ENCODE measurements at regions not wholly inside any gene's neighbourhood (a gene's known extent, or its start where the extent isn't known, plus 50 kb on each side); places are given as distances from the start of the nearest gene placed in this dataset.

DNA sequence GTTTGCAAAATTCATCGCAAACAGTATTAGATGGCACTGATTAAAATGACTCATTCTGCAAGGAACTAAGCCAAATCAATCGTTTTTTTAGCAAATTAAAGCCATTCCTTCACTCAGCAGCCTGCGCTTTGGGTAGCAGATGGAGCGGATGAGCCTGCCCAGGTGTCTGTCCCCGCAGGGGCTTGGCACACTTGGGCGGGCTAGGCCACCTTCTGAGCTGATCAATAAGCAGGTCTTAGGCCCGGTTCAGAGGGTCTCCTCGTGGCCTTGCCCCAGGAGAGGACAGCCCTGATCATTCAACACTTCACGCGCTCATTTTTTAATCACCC lies 78.0 kb upstream of the FCN1 start:
- Histone ChIP-seq H3K27ac (ENCODE audit: low read depth, low read length) (no peak overlapping the region), H3K27me3 (ENCODE audit: control insufficient read depth, insufficient read depth, low read length) (no peaks in the 10 kb centered on the region), H3K36me3 (ENCODE audit: control insufficient read depth, insufficient read depth, low read length) (no peaks in the 10 kb centered on the region), H3K4me3 (ENCODE audit: low read depth, low read length) (no peak overlapping the region), H3K9me3 (ENCODE audit: control insufficient read depth, insufficient read depth, low read length) (peaks cover 41% of the 10 kb centered on the region), H3K9ac (ENCODE audit: low read depth, low read length) (no peak overlapping the region), H3K4me1 (ENCODE audit: control insufficient read depth, insufficient read depth, low read length) (no peaks in the 10 kb centered on the region)

DNA sequence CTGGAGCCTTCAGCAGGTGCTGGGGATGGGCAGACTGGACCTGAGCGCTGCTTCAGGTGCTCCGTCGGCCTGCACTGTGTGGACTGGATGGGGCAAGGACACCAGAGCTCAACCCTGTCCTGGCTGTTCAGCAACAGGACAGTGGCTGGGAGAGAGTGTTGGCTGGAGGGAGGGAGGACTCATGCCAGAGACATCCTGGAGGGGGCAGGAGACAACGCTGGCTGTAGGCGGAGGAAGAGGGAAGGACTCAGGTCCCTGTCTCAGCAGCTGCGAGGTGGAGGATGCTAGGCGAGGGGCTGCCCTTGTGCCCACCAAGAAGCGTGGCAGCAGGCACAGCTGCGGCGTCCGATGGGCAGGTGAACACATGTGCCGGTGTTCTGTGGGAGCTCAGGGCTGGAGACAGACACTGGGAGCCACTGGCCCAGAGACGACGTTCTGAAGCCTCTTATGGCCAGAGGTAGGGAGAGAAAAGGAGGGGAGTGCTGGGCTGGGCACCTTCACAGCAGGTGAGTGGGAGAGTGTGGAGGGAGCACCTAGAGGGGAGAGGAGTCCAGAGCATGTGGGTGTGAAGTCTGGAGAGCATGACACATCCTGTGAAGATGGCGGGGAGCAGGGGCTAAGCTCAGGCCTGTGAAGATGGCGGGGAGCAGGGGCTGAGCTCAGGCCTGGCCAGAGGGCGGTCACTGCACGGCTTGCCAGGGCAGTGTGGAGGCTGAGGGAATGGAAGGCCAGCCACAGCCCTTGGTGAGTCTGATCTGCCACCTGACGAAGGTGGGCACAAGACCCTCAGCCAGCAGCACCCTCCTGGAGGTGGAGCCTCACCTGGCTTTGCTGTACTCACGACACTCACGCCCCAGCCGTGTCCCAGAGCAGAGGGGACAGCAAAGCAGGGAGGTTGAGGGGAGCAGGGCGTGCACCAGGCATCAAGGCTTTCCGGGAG lies 79.1 kb upstream of the FCN1 start:
- Histone ChIP-seq H3K27ac (ENCODE audit: low read depth, low read length) (no peak overlapping the region), H3K9ac (ENCODE audit: low read depth, low read length) (no peak overlapping the region), H3K4me1 (ENCODE audit: control insufficient read depth, insufficient read depth, low read length) (no peaks in the 10 kb centered on the region), H3K27me3 (ENCODE audit: control insufficient read depth, insufficient read depth, low read length) (no peaks in the 10 kb centered on the region), H3K36me3 (ENCODE audit: control insufficient read depth, insufficient read depth, low read length) (no peaks in the 10 kb centered on the region), H3K4me3 (ENCODE audit: low read depth, low read length) (no peak overlapping the region), H3K9me3 (ENCODE audit: control insufficient read depth, insufficient read depth, low read length) (peaks cover 51% of the 10 kb centered on the region)

DNA sequence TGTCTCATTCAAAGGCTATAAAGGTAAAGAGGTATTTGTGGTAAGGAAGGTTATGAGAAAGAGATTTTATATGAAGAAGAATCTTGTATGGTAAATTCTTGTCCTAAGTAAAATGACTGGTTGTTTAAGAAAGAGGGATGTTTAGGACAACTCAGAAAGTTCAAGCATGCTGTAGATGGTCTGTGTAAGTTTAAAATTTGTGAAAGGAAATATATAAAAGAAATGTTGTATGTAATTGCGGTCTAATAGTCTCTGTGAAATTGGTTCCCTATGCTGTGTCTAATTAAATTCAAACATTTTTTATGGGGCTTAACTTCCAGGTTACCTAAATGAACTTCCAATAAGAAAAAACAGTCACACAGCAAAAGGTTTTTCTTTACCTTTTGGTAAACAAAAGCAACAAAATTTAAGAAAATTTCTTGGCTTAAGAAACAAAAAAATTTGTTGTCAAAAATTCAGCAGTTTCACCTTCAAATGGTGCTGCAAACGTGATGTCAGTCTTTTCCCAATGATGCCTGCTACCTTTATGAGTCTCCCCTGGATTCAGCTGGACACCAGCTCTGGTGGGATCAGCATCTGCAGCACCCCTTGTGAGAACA lies 83.0 kb upstream of the FCN1 start:
- peaks cover 69% of the 10 kb centered on the region for H3K9me3 ChIP-seq (ENCODE audit: control insufficient read depth, insufficient read depth, low read length)
- H3K27ac ChIP-seq (ENCODE audit: low read depth, low read length), result no peak overlapping the region
- peak overlapping the region; percentile 19; the same call in 1 of the 2 replicates for H3K4me3 ChIP-seq (ENCODE audit: low read depth, low read length)
- no peaks in the 10 kb centered on the region for H3K4me1 ChIP-seq (ENCODE audit: control insufficient read depth, insufficient read depth, low read length)
- no peaks in the 10 kb centered on the region for H3K36me3 ChIP-seq (ENCODE audit: control insufficient read depth, insufficient read depth, low read length)
- H3K9ac ChIP-seq (ENCODE audit: low read depth, low read length), result no peak overlapping the region
- no peaks in the 10 kb centered on the region for H3K27me3 ChIP-seq (ENCODE audit: control insufficient read depth, insufficient read depth, low read length)

DNA sequence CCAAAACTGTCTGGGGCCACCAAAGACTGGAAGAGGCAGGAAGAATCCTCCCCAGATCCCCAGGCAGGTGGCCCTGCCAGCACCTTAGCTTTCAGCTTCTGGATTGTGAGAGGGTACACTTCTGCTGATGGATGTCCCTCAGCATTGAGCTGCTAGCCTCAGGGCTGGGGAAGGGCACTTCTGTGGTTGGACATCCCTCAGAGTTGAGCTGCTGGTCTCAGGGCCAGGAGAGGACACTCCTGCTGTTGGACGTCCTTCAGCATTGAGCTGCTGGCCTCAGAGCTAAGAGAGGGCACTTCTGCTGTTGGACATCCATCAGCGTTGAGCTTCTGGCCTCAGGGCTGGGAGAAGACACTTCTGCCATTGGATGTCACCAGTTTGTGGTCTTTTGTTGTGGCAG lies 83.8 kb upstream of the FCN1 start:
- Histone ChIP-seq H3K4me3 (ENCODE audit: low read depth, low read length) (no peak overlapping the region), H3K4me1 (ENCODE audit: control insufficient read depth, insufficient read depth, low read length) (no peaks in the 10 kb centered on the region), H3K27me3 (ENCODE audit: control insufficient read depth, insufficient read depth, low read length) (no peaks in the 10 kb centered on the region), H3K9me3 (ENCODE audit: control insufficient read depth, insufficient read depth, low read length) (peaks cover 69% of the 10 kb centered on the region), H3K36me3 (ENCODE audit: control insufficient read depth, insufficient read depth, low read length) (no peaks in the 10 kb centered on the region), H3K9ac (ENCODE audit: low read depth, low read length) (no peak overlapping the region), H3K27ac (ENCODE audit: low read depth, low read length) (no peak overlapping the region)

DNA sequence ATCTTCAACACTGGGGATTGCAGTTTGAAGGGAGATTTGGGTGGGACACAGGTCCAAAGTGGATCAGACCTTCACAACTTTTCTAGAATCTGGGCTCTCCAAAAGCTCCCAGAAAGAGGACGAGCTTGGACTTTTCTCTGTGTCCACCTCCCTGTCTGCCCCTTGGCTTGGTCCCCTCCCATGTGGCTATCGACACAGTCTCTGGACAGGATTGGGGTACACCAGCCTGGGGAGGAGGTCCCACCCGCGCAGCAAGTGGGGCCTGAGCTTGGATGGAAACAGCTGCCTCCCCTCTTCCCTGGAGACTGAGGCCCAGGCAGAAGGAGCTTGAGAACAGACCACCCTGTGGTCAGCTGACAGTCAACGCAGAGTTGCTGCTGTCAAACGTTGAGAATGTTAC lies 84.6 kb upstream of the FCN1 start:
- Histone ChIP-seq H3K27me3 (ENCODE audit: control insufficient read depth, insufficient read depth, low read length) (no peaks in the 10 kb centered on the region), H3K9ac (ENCODE audit: low read depth, low read length) (no peak overlapping the region), H3K27ac (ENCODE audit: low read depth, low read length) (no peak overlapping the region), H3K4me3 (ENCODE audit: low read depth, low read length) (no peak overlapping the region), H3K4me1 (ENCODE audit: control insufficient read depth, insufficient read depth, low read length) (no peaks in the 10 kb centered on the region), H3K36me3 (ENCODE audit: control insufficient read depth, insufficient read depth, low read length) (no peaks in the 10 kb centered on the region), H3K9me3 (ENCODE audit: control insufficient read depth, insufficient read depth, low read length) (peaks cover 61% of the 10 kb centered on the region)

DNA sequence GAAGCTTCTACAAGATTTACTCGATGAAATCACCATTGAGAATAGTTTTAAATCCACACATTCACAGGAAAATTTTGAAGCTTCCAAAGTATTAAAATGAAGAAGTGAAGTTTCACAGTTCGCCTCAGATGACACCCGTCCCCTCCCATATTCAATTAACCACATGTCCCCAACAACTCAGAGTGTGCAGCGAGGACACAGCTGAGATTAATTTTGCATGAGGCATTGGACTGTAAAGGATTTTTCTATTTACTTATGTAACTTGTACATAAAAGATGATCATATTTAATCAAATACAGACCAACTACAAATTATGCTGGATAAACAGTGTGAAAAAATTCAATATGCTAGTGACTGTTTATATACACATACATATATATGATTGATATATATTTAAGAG lies 84.7 kb upstream of the OLFM1 start:
- Histone ChIP-seq H3K36me3 (ENCODE audit: control insufficient read depth, insufficient read depth, low read length) (no peaks in the 10 kb centered on the region), H3K9ac (ENCODE audit: low read depth, low read length) (no peak overlapping the region)

DNA sequence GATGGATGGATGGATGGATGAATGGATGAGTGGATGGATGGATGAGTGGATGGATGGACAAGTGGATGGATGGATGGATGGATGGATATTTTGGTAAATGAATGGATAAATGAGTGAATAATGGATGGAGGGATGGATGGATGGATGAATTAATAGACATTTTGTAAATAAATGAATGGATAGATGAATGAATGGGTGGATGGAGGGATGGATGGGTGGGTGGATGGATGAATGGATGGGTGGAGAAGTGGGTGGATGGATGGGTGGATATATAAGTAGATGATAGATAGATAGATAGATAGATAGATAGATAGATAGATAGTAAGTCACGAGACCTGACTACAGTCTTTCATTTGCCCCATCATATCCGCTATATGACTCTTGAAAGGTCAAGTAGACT lies 82.7 kb upstream of the OLFM1 start:
- Histone ChIP-seq H3K9ac (ENCODE audit: low read depth, low read length) (no peak overlapping the region), H3K4me3 (ENCODE audit: low read depth, low read length) (no peak overlapping the region), H3K27ac (ENCODE audit: low read depth, low read length) (no peak overlapping the region), H3K36me3 (ENCODE audit: control insufficient read depth, insufficient read depth, low read length) (no peaks in the 10 kb centered on the region), H3K9me3 (ENCODE audit: control insufficient read depth, insufficient read depth, low read length) (peaks cover 38% of the 10 kb centered on the region), H3K4me1 (ENCODE audit: control insufficient read depth, insufficient read depth, low read length) (no peaks in the 10 kb centered on the region), H3K27me3 (ENCODE audit: control insufficient read depth, insufficient read depth, low read length) (no peaks in the 10 kb centered on the region)

More for the DNA sequence above, 84.7 kb upstream of the OLFM1 start:
- Histone ChIP-seq H3K27ac (ENCODE audit: low read depth, low read length) (no peak overlapping the region), H3K9me3 (ENCODE audit: control insufficient read depth, insufficient read depth, low read length) (peaks cover 57% of the 10 kb centered on the region), H3K27me3 (ENCODE audit: control insufficient read depth, insufficient read depth, low read length) (no peaks in the 10 kb centered on the region), H3K4me3 (ENCODE audit: low read depth, low read length) (no peak overlapping the region), H3K4me1 (ENCODE audit: control insufficient read depth, insufficient read depth, low read length) (no peaks in the 10 kb centered on the region)

DNA sequence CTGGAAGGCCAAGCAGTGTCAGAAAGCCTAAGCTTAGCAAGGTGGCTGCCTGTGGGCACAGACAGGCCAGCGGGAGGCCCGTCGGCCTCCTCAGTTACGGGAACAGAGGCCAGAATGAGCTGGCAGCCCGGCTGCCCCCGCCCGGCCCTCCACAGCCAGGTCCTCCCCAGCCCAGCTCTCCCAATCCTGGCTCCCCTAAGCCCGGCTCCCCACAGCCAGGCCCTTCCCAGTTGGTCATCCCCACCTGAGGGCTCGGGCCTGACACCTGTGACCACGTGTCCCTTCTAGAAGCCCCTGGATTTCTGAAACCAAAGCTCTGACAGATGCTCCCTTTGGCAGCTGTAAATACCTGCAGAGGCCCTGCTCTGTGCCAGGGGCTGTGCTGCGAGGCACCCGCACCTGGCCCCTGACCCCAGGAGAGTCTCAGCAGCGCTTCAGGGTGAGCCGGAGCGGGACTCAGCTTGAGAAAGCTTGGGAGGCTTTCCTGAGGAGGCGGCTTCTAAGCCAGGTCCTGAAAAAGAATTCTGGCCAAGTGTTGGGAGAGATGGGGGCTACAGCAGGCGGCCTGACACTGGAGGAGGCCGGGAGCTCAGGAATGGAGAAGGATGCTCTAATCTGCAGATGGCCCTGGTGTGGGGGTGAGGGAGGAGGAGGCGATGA lies 80.4 kb upstream of the OLFM1 start:
- peaks cover 17% of the 10 kb centered on the region for H3K9me3 ChIP-seq (ENCODE audit: control insufficient read depth, insufficient read depth, low read length)
- H3K4me3 ChIP-seq (ENCODE audit: low read depth, low read length), result no peak overlapping the region
- H3K9ac ChIP-seq (ENCODE audit: low read depth, low read length), result no peak overlapping the region
- no peaks in the 10 kb centered on the region for H3K27me3 ChIP-seq (ENCODE audit: control insufficient read depth, insufficient read depth, low read length)
- H3K4me1 ChIP-seq (ENCODE audit: control insufficient read depth, insufficient read depth, low read length), result no peaks in the 10 kb centered on the region
- H3K36me3 ChIP-seq (ENCODE audit: control insufficient read depth, insufficient read depth, low read length), result no peaks in the 10 kb centered on the region
- H3K27ac ChIP-seq (ENCODE audit: low read depth, low read length), result no peak overlapping the region

DNA sequence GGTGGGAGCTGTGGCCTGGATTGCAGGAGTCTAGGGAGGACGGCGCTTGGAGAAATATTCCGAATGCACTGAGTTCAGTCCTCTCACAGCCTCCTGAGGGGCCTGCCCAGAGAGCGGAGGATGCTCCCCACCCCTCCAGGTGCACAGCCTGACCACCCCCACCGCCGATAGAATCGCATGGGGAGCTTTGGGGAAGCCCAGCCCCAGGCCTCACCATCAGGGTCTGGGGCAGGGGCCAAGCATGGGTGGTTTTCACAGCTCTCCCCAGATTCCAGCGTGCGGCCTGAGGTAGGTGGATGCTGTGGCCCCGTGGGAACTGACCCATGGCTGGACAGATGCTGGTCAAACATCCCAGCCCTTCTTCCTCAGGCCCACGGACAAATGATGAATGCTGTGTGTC lies 79.9 kb upstream of the OLFM1 start:
- no peaks in the 10 kb centered on the region for H3K4me1 ChIP-seq (ENCODE audit: control insufficient read depth, insufficient read depth, low read length)
- no peak overlapping the region for H3K9ac ChIP-seq (ENCODE audit: low read depth, low read length)
- H3K27me3 ChIP-seq (ENCODE audit: control insufficient read depth, insufficient read depth, low read length), result no peaks in the 10 kb centered on the region
- peaks cover 11% of the 10 kb centered on the region for H3K9me3 ChIP-seq (ENCODE audit: control insufficient read depth, insufficient read depth, low read length)
- no peak overlapping the region for H3K4me3 ChIP-seq (ENCODE audit: low read depth, low read length)
- H3K27ac ChIP-seq (ENCODE audit: low read depth, low read length), result no peak overlapping the region
- no peaks in the 10 kb centered on the region for H3K36me3 ChIP-seq (ENCODE audit: control insufficient read depth, insufficient read depth, low read length)

DNA sequence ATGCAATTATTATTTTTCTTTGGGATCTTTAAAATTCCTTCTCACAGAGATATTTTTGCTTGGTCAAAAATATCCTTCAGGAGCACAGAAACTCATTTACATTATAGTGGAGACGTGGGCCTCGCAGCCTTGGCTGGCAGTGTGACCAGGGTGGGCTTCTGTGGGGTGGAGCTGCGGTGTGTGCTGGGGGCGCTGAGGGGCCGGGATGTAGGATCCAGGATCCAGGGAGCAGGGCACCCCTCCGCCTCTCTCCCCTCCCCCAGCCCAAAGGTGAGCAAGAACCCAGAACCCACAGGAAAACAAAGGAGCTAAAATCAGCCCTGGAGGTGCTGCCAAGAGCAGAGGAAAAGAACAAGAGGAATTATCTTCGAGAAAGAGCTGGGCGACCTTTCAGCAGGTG lies 79.1 kb upstream of the OLFM1 start:
- no peak overlapping the region for H3K27ac ChIP-seq (ENCODE audit: low read depth, low read length)
- no peak overlapping the region for H3K9ac ChIP-seq (ENCODE audit: low read depth, low read length)
- H3K9me3 ChIP-seq (ENCODE audit: control insufficient read depth, insufficient read depth, low read length), result peaks cover 6% of the 10 kb centered on the region; the same call in 1 of the 2 replicates
- H3K27me3 ChIP-seq (ENCODE audit: control insufficient read depth, insufficient read depth, low read length), result no peaks in the 10 kb centered on the region
- H3K4me3 ChIP-seq (ENCODE audit: low read depth, low read length), result no peak overlapping the region
- H3K36me3 ChIP-seq (ENCODE audit: control insufficient read depth, insufficient read depth, low read length), result no peaks in the 10 kb centered on the region
- H3K4me1 ChIP-seq (ENCODE audit: control insufficient read depth, insufficient read depth, low read length), result peaks cover 3% of the 10 kb centered on the region; the same call in 1 of the 2 replicates

DNA sequence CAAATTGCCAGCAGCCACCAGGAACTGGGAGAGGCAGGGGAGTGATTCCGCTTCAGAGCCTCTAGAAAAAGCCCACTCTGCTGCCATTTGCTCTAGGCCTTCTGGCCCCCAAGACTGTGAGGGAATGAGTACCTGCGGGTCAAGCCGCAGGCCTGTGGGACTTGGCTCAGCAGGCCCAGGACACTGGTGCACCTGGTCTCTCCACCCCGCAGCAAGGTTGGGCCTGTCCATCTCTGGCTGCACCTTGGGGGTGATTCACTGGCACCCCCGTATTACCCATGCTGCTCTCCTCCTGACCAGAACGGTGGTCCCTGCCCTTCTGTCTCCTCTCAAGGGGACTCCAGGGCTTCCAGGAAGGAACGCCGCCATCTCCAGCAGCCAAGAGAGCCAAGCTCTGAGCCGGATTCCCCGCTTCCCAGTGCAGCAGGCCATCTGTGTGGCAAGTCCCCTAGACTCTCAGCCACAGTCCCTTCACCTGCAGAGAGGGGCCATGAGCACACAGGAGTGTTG lies 78.4 kb upstream of the OLFM1 start:
- no peak overlapping the region for H3K4me3 ChIP-seq (ENCODE audit: low read depth, low read length)
- H3K27ac ChIP-seq (ENCODE audit: low read depth, low read length), result no peak overlapping the region
- H3K27me3 ChIP-seq (ENCODE audit: control insufficient read depth, insufficient read depth, low read length), result no peaks in the 10 kb centered on the region
- H3K9ac ChIP-seq (ENCODE audit: low read depth, low read length), result no peak overlapping the region
- H3K9me3 ChIP-seq (ENCODE audit: control insufficient read depth, insufficient read depth, low read length), result peaks cover 3% of the 10 kb centered on the region; the same call in 1 of the 2 replicates
- no peaks in the 10 kb centered on the region for H3K36me3 ChIP-seq (ENCODE audit: control insufficient read depth, insufficient read depth, low read length)
- peaks cover 6% of the 10 kb centered on the region; the same call in 1 of the 2 replicates for H3K4me1 ChIP-seq (ENCODE audit: control insufficient read depth, insufficient read depth, low read length)

Data from HUES48 (cell line).